ENCODE measurements at regions not wholly inside any gene's neighbourhood (a gene's known extent, or its start where the extent isn't known, plus 50 kb on each side); places are given as distances from the start of the nearest gene placed in this dataset.

GRCh38 chr3:140850210-140850955, 91.3 kb upstream of the SLC25A36 start:
- TF ChIP-seq SUZ12 (IDR thresholded peaks at IDR 0.05; ENCODE audit: extremely low read depth, insufficient read depth, insufficient read length) (no peak), YY1 (IDR thresholded peaks at IDR 0.05; ENCODE audit: insufficient read depth, insufficient read length) (no peak), ZNF274 (IDR thresholded peaks at IDR 0.05; ENCODE audit: low read depth, low read length) (no peak)

Data from NT2/D1 (cell line).